GM18868 (cell line): ENCODE measurements at regions not wholly inside any gene's neighbourhood (a gene's known extent, or its start where the extent isn't known, plus 50 kb on each side); places are given as distances from the start of the nearest gene placed in this dataset.
"Not testable (repeated sequence)": the region's sequence is repeated elsewhere in the genome, so short reads cannot be mapped to it uniquely, and the experiment has no call there.

Experiments
- ATAC-seq: cut with Tn5 transposase; IDR thresholded peaks from one replicate; pipeline ENCODE4 v1.9.1; 2021; ENCODE audit warnings: mild to moderate bottlenecking, moderate library complexity; ENCODE audit not compliant: unreplicated experiment

DNA sequence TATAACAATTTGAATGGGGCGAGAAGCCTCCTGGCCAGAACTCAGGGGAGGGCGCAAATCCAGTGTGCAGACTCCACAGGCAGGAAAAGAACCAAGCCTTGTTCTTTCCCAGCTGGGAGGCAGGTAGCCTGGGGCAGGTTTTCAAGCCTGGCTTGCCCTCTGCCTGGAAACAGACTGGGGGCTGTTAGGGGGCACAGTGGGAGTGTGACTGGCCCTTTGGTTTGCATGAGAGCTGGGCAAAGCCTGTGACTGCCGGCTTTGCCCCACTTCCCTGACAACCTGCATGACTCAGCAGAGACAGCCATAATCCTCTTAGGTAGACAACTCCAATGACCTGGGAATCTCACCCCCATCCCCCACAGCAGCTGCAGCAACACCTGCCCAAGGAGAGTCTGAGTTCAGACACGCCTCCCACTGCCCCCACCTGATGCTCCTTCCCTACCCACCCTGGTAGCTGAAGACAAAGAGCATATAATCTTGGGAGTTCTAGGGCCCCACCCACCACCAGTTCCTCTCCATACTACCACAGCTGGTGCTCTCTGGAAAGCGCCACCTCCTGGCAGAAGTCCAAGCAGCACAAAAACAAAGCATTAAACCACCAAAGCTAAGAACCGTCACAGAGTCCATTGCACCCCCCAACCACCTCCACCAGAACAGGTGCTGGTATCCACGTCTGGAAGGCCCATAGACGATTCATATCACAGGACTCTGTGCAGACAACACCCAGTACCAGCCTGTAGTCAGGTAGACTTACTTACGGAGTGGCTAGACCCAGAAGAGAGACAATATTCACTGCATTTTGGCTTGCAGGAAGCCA, 402.5 kb downstream of the STK39 start:
- no peak for ATAC-seq

GRCh38 chr2:167843657-167844056, 403.7 kb downstream of the STK39 start:
- no peak for ATAC-seq

- no peak for ATAC-seq
Measured at GRCh38 chr2:167843217-167843616, 404.2 kb downstream of the STK39 start.

DNA sequence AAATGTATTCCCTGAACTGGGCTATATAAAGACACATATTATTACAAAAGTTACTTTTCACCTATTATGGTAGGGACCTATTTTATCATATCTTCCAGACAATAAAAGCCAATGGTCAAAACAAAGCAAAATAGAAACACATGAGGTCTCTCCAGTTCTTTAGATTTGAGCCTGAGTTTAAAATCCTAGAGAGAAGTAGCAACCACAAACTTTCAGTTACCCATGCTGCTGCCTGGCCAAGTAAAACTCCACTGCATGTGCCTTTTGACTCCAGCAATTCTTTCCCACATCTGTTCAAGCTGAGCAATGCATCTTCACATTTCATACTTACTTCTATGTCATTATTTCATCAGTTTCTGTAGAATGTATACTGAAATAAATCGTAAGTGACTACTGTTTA, 405.3 kb downstream of the STK39 start:
- ATAC-seq: no peak

DNA sequence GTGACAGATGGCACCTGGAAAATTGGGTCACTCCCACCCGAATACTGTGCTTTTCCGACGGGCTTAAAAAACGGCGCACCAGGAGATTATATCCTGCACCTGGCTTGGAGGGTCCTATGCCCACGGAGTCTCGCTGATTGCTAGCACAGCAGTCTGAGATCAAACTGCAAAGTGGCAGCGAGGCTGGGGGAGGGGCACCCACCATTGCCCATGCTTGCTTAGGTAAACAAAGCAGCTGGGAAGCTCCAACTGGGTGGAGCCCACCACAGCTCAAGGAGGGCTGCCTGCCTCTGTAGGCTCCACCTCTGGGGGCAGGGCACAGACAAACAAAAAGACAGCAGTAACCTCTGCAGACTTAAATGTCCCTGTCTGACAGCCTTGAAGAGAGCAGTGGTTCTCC, 412.1 kb downstream of the STK39 start:
- not testable (repeated sequence) for ATAC-seq

DNA sequence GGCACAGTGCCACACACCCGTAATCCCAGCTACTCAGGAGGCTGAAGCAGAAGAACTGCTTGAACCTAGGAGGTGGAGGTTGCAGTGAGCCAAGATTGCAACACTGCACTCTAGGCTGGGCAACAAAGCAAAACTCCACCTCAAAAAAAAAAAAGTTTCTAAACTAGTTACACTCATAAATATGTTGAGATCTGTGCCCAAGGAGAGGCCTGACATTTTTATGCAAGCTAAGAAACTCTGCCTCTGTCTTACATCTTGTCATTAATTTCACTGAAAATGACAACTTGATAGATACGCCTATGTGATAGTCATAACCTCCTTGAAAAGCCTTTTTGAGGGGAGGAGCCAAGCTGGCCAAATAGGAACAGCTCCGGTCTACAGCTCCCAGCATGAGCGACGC, 412.7 kb downstream of the STK39 start:
- no peak for ATAC-seq

DNA sequence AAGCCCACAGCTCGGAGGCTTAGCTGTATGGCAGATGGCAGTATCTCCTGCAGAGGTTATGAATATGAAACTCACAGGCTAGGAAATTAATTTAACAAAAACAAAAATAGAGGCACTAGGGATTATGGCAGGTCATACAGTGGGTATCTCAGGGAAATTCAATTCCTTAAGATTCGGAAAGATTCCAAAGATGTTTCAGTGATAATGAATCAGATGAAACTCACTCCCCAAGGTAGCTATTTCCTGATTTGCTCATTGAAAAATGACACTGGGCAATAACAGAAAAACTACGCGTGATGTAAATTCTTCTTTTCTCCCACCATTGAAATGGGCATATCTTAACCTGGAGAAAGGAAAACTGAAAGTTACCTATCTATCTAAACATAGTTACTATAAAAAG, 414.1 kb downstream of the STK39 start:
- ATAC-seq: no peak

- ATAC-seq: no peak
Measured at GRCh38 chr2:167832868-167833287, 414.5 kb downstream of the STK39 start.

GRCh38 chr2:167827352-167828097, 419.9 kb downstream of the STK39 start:
- ATAC-seq: no peak

DNA sequence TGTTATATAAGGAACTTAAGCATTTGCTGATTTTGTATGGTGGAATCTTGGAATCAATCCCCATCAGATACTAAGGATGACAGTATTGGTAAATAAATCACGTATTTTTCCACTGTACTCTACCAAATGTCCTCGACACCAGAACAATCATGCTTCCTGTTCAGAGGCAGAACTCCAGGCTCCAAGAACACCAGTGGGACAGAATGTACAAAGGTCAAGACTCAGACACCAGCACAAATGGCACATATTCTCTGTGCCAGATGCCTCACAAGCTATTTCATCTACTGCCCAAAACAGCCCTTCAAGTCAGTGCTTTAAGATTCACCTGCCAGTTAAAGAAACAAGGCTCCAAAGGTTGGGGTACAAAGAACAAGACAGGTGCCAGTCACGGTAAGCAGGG, 420.5 kb downstream of the STK39 start:
- no peak for ATAC-seq

DNA sequence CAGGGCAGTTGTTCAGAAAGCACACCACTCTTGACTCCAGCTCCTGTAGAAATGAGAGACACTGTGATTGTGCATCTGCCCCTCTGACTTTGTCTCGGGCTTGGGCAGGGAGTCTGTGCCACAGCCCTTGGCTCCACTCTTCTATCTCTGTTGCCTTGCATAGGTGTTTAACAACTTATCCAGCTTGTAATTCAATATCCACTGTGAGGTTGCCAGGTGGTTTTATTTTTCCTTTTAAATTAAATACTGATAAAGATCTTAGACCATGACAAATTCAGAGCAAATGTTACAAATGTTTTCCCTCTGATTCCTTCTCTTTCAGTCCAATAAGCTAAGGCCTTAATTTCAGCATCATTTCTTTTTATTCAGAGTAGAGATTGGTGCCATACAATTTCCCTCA, 421.7 kb downstream of the STK39 start:
- no peak for ATAC-seq

DNA sequence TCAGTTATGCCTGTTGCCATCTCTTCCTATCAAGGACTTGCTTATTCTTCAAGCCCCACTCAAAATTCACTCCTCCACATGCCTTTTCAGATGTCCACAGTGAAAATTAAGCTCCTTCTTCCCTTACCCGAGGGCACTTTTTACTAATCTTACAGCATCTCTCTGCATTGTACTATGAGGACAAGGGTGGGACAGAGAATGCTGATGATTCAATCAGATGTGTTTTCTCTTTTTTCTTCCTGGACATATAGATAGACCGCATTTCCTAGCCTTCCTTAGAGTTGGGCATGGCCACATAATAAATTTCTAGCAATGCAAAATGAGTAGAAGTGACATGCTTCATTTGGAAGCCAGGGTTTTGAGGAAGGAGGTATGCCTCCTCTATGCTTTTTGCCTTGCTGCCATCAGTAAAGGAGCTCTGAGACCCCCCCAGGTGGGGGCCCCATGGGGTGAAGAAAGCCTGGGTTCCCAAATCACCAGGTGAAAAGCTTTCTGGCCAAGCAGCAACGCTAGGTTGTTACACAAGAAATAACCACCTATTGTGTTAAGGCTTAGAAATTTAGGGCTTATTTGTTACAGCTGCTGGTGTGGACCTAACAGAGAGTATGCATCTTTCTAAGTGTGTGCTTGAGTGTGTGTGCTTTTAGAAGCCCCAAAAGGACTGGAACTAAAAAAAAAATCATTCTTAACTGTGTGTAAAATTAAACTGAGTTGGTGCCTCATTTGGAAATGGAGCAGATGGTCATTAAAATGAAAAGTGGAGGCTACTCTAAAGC, 424.5 kb downstream of the STK39 start:
- ATAC-seq: no peak

DNA sequence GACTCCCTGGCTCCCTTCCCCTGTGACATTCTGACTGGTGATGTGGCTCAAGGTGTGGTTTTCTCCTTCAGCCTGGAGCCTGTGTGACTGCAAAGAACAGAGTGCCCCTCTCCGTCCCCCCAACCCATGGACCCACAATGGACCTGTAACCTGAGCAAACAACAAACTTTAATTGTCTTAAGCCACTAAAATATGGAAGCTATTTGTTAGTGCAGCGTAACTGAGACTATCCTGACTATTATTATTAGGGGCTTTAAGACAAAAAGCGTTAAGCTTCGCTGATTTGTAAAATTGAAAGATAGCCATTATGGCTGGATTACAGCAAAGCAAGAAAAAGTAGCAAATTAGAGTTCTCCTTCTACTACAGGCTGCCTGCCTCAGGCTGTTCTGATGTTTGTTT, 426.9 kb downstream of the STK39 start:
- ATAC-seq: no peak

DNA sequence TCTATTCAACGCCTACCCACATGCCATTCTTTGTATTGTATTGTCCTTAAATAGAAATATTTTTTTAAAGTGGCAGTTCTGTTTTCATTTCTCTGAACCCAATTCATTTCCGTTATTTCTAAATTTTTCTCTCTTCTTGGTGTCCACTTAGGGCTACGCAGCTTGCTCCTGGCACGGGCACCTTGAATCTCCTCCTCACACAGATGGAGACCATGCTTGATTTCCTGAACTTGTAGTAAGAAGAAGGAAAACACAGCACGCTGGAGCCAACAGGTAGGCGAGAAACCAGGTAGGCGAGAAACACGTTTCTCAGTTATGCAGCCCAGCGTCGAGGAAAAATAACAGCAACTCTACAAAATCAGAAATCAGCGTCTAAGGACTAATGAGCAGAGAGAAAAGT, 428.9 kb downstream of the STK39 start:
- no peak for ATAC-seq

GRCh38 chr2:167817908-167818307, 429.5 kb downstream of the STK39 start:
- ATAC-seq: no peak

DNA sequence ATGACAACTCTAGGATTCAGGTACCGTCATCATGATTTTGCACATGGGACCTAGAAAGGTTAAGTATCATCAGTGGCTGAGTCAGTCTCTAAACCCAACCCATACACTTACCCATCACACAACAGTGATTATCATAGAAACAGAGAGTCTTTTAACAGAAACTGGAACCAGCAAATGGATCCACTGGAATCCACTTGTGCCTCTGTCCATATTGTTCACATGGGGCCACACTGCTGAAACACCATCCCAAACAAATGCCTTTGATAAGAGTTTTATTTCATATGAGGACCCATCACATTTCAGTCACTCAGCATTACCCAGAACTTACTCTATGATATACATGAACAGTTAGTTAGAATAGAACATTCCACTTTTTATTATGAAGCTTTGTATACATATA, 430.0 kb downstream of the STK39 start:
- no peak for ATAC-seq

DNA sequence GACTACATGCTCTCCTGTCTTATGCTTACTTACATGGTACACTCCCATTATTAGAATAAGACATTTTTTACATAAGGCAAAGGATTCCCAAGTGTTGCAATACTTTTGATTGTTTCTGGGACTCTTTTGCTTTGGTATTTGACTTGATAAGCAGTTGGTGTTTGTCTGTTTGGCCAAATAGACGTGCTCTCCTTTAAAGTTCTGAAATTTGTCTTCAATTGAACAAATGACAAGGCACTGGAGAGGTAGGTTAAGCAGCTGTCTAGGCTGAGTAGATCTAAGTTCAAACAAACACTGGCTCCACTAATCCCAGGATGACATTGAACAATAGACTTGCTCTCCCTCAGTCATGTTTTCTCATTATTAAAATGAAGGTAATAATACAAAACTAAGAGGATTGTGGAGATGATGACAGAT, 430.5 kb downstream of the STK39 start:
- no peak for ATAC-seq

- no peak for ATAC-seq
Measured at GRCh38 chr2:167814881-167815718, 432.3 kb downstream of the STK39 start.

DNA sequence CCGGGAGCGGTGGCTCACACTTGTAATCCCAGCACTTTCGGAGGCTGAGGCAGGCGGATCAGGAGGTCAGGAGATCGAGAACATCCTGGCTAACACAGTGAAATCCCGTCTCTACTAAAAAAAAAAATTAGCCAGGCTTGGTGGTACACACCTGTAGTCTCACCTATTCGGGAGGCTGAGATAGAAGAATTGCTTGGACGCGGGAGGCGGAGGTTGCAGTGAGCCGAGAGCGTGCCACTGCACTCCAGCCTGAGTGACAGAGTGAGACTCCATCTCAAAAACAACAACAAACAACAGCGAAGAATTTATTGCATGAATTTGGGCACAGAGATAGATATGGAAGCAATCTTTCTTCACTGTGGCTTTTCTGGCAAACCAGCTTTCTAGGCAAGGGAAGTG, 432.9 kb downstream of the STK39 start:
- ATAC-seq: not testable (repeated sequence)

GRCh38 chr2:167809799-167810198, 437.6 kb downstream of the STK39 start:
- ATAC-seq: not testable (repeated sequence)
